ENCODE measurements at regions not wholly inside any gene's neighbourhood (a gene's known extent, or its start where the extent isn't known, plus 50 kb on each side); places are given as distances from the start of the nearest gene placed in this dataset.

GRCh38 chr10:32167450-32167849 is 111.2 kb upstream of the KIF5B start:
- no peak for DNase-seq

GRCh38 chr10:32166365-32166764 is 110.1 kb upstream of the KIF5B start:
- no peak for DNase-seq

- no peak for DNase-seq
Measured at GRCh38 chr10:32163762-32164148, 107.5 kb upstream of the KIF5B start.

DNA sequence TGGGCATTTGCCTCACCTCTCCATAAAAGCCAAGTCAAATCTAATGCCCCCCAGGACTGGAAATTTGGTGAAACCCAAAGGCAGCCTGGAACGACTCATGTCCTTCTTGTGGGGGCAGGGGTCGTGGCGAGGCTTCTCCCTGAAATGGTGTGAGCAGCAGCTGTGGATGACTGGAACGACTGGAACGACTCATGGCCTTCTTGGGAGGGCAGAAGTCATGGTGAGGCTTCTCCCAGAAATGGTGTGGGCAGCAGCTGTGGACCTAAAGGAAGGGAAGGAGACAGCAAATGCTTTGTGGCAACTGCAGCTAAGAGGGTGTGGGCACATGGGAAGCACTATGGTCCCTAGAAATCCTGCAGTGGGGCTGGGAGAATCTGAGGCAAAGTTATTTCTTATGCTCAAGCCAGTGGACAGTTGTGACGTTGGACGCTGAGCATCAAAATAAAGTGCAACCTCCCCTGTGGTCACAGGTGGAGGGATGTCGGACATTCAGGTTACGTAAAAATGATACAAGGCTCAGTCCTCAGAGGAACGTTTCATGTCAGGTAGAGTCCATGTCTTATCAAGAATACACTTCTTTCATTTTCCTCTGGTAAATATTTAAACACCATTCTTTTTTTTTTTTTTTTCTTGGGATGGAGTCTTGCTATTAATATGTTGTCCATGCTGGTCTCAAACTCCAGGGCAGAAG is 107.0 kb upstream of the KIF5B start:
- no peak for DNase-seq

GRCh38 chr10:32161586-32161985 is 105.4 kb upstream of the KIF5B start:
- no peak for DNase-seq

GRCh38 chr10:32160864-32161263 is 104.6 kb upstream of the KIF5B start:
- DNase-seq, result no peak

DNA sequence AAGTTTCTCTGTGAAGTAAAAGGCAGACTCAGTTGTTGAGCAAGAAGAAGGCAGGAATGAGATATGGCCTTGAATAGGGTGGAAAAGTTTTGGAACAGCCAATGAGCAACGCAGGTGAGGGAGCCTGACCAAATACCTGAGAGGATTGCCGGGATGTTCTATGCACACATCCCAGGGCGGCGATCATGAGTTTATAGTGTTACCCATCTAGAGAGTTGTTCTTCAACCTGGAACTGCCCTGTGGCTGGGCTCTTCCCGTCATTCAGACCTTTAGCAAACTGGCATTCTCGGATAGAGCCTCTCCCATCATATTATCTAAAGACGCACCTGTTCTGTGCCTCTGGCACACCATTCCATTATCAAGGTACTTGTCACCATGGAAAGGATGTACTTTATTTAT is 103.0 kb upstream of the KIF5B start:
- no peak for DNase-seq

DNA sequence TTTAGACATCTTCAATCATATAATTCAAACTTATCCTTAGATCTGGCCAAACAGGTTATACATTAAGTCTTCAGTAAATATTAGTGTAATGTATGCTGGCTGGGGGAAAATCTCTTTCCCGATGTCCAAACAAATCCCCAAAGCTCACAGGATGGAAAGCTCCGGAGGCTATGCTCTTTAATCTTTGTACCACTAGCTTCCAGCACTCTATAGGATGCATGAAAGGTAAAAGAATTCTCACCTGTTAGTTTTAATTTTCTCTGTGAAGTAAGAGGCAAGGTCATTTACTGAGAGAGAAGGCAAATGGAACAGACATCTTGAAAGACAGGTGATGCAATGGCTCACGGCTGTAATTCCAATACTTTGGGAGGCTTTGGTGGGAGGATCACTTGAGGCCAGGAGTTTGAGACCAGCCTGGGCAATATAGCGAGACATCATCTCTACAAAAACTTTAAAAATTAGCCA is 99.8 kb upstream of the KIF5B start:
- DNase-seq, result no peak

- no peak for DNase-seq
Measured at GRCh38 chr10:32155075-32155516, 98.9 kb upstream of the KIF5B start.

- no peak for DNase-seq
Measured at GRCh38 chr10:32153931-32154330, 97.7 kb upstream of the KIF5B start.

- DNase-seq, result no peak
Measured at GRCh38 chr10:32153252-32153651, 97.0 kb upstream of the KIF5B start.

DNA sequence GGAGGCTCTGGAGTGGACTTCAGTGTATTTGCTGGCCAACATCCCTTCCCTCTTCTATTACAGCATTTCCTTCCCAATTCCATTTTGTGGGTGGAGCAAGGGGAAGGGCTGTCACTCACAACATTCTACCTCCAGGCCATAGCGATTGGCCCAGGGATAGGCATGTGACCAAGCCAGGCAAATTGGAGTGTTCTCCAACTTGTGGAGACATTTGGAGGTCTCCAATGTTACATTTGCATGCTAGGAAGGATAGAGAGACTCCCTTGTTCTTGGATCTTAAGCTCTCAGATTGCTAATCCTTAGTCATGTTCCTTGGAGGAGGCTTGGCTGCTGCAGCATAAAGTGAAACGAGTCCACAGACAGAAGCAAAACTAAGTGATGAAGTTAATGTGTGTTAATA is 95.6 kb upstream of the KIF5B start:
- no peak for DNase-seq

- no peak for DNase-seq
Measured at GRCh38 chr10:32150532-32151101, 94.4 kb upstream of the KIF5B start.

DNA sequence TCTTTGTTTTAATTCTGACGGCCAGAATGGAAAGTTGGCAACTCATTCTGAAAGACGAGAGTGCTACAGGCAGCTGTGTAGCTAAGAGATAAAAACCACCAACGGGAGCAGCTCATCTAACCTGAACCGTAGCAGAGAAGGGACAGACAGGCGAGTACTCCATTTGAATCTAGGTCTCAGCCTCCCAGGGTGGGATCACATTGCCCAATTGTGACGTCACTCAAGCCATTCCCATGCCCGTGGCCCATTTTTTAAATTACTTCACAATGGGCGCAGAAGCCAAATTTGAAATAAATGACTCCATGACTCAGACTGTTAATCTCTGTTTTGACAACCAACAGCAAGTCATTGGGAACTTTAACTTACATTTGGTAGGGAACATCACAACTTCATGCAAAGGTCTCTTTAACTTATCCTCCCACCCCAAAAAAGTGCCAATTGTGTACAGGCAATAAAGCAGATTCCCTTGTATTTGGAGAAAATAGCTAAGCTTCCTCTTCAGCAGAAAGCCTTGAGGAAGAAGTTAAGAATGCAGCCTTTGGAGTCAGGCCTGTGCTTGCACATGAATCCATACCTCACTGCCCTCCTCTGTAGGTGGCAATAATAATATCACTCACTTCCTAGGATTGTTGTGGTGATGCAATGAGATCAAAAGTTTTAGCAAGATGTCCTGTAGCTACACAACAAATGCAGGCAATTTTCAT is 93.2 kb upstream of the KIF5B start:
- DNase-seq, result no peak

DNA sequence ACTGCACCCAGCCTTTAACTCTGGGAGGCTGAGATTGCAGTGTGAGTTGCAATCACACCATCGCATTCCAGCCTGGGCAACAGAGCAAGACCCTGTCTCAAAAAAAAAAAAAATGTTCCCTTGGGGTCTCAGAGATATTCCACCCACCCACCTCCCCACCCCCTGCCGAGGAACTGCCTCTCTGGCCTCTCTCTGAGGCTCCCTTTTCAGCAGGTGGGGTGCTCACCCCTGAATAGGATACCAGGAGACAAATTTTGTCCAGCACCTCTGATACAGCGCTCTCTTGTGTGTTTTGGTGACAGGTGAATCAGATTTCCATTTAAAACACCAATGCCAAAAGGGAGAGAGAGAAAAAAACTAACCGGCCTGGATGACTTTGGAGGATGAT is 92.6 kb upstream of the KIF5B start:
- DNase-seq, result no peak

- DNase-seq, result no peak
Measured at GRCh38 chr10:32147730-32148129, 91.5 kb upstream of the KIF5B start.

DNA sequence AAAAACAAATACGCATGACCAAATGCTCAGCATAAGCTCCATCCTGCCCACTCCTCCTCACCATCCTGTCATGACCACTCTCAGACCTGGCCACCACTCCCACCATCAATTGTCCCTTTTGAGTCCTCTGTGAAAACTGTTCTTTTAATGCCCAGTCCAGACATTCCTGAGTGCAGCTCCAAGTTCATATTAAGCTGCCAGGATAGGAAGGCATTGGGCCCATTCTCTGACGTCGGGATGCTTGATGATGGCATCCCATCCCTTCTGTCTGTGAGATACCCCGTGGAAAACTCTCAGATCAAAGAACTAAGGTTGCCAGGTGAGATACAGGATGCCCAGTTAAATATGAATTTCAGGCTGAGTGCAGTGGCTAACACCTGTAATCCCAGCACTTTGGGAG is 89.9 kb upstream of the KIF5B start:
- DNase-seq, result no peak

DNA sequence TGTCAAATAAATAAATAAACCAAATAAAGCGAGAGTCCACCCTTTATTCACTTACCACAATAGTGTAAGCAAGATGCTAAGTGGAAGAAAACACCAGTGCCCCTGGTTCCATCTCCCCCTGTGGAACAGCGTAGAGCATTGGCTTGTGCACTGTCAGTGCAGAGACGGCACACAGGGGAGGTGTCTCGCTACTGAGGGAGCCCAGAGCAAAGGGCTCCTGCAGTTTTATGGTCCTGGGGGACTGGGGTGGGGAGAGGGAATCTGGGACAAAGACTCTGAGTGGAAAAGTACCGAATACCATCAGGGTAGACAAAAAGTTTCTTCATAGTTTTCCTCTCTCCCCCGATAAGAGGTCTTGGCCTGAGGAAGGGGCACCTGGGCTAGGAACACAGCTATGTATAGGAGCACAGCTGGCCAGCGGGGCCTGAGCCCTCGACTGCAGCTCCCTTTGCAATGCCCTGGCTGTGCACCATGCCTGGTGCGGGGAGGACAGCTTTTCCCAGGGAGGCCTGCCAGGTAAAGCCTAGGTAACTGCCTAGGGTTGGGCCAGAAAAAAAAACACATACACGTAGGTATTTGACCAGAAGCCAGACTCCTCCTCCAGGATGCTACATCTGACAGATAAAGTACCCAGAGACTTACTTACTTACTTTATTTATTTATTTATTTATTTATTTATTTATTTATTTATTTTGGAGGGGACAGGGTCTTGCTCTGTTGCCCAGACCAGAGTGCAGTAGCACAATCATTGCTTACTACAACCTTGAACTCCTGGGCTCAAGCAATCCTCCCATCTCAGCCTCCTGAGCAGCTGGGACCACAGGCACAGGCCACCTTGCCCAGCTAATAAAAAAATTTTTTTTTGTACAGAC is 88.8 kb upstream of the KIF5B start:
- DNase-seq, result no peak

DNA sequence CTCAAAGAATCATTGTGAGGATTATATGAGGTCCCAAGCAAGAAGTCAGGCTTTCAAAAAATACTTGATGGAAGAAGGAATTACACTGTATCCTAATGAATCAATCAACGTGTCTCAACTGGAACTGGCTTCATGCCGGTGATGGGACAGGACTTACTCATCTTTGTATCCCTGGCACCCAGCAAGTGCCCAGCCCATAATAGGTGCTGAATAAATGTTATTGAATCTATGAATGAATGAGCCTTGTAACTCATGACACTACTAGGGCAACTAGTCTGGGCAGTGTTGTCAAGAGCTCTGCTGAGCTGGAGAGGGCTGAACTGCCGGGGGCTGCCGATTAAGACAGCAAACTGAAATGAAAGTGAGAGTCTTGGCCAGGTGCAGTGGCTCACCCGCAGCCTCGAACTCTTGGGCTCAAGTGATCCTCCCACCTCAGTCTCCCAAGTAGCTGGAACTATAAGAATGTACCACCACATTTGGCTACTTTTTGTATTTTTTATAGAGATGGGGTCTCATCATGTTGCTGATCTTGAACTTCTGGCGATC is 87.2 kb upstream of the KIF5B start:
- DNase-seq, result no peak

GRCh38 chr10:32142646-32143045 is 86.4 kb upstream of the KIF5B start:
- no peak for DNase-seq

DNA sequence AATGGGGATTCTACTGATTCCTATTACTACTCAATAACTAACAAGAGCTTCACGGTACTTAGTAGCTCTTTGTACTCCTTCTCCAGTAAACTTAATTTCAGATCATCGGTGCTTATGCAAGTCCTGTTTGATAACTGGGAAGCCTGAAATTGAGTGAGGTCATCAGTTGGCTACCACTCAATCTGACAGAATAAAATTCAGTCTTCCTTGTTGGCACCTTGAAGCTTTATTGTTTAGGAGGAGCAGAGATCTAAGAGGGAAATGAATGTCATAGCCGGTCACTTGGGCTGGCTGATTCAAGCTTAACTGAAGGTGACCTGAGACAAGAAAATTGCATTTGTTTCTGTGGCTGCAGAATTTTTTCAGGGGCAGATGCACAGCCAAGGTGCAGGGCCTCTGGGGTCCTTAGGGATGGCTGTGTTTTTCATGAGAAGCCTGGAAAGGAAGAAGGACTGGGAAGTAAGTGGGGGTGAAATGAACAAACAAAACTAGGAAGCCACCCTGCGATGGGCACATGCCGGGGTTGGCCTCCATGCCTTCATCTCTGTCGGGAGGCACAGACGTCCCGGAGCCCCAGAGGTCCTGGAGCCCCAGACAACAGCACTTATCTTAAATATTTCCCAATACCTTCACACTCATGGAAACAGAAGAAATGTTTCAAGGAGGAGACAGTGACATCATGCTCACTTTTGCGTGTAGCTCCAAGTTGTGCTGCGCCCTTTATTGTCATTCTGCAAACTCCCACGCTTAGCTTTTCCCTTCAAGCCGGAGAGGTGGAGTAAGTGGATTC is 85.0 kb upstream of the KIF5B start:
- no peak for DNase-seq

DNA sequence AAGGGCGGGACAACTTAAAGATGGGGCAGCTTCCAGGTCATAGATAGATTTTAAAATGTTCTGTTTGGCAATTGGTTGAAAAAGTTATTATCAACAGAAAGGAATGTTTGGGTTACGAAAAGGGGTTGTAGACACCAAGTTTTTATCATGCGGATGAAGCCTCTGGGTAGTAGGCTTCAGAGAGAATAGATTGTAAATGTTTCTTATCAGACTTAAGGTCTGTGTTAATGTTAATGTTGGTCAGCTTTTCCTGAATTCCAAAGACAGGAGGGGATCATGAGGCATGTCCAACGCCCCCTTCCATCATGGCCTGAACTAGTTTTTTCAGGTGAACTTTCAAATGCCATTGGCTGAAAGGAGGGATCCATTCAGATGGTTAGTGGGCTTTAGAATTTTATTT is 84.2 kb upstream of the KIF5B start:
- no peak for DNase-seq
